ENCODE measurements at regions not wholly inside any gene's neighbourhood (a gene's known extent, or its start where the extent isn't known, plus 50 kb on each side); places are given as distances from the start of the nearest gene placed in this dataset.

DNA sequence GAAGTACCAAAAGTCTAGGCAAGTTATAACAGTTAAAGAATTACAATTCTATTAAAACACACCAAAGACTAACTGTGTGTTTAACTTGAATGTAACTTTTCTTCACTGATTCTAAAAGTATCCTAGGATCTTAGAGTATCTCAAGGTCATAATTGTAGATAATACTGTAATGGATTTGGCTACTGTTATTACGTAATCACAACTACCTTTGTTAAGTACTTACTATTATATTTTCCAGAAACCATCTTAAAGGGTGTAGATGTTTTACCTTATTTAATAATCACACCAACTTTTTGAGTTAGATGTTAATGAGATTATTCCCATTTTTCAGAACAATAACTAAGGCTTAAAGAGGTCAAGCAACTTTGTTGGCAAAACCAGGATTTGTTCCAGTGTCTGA is 161.3 kb upstream of the REG3A start:
- no peaks in the 10 kb centered on the region for H3K27me3 ChIP-seq (ENCODE audit: low read length)
- H3K4me3 ChIP-seq (ENCODE audit: low read length) = no peak overlapping the region
- no peak for DNase-seq
- H3K79me2 ChIP-seq (ENCODE audit: low read length) = no peaks in the 10 kb centered on the region
- no peaks in the 10 kb centered on the region for H3K9me3 ChIP-seq (ENCODE audit: low read length)
- H3K36me3 ChIP-seq (ENCODE audit: insufficient read depth, low read length) = no peaks in the 10 kb centered on the region
- no peaks in the 10 kb centered on the region for H4K20me1 ChIP-seq (ENCODE audit: insufficient read depth, low read depth, low read length)
- no peaks in the 10 kb centered on the region for H3K9me2 ChIP-seq (replicated peaks; ENCODE audit: insufficient read depth, low read length)
- no peak overlapping the region for H3K9ac ChIP-seq (ENCODE audit: low read length)
- H3K27ac ChIP-seq (ENCODE audit: low read length) = no peak overlapping the region
- H3K4me1 ChIP-seq (ENCODE audit: low read length) = no peaks in the 10 kb centered on the region
- no peak overlapping the region for H2AFZ ChIP-seq (ENCODE audit: low read length)
- H3K4me2 ChIP-seq (ENCODE audit: low read depth, low read length, poor library complexity, severe bottlenecking) = no peak overlapping the region

DNA sequence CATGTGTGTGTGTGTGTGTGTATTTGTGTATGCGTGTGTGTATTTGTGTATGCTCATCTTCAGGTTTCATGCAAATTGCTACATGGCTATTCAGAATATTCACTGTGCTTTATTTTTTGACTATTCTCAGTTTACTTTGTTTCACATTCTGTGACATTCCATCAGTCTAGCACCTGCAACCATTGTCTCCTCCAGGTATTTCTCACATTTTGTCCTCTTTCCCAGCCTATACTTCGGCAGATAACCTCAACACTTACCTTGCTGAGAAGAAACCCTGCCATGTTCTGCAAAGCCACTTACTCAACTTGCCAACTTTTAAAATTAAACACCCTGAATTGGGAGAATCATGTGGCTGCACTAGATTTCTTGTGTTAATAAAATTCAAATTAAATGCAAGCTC is 135.4 kb upstream of the REG3A start:
- H3K27ac ChIP-seq (ENCODE audit: low read length) = no peak overlapping the region
- no peaks in the 10 kb centered on the region for H3K27me3 ChIP-seq (ENCODE audit: low read length)
- no peak overlapping the region for H3K4me3 ChIP-seq (ENCODE audit: low read length)
- H3K4me1 ChIP-seq (ENCODE audit: low read length) = no peaks in the 10 kb centered on the region
- no peaks in the 10 kb centered on the region for H3K36me3 ChIP-seq (ENCODE audit: insufficient read depth, low read length)
- no peaks in the 10 kb centered on the region for H3K79me2 ChIP-seq (ENCODE audit: low read length)
- H3K9ac ChIP-seq (ENCODE audit: low read length) = no peak overlapping the region
- no peak for DNase-seq
- H2AFZ ChIP-seq (ENCODE audit: low read length) = no peak overlapping the region
- no peaks in the 10 kb centered on the region for H4K20me1 ChIP-seq (ENCODE audit: insufficient read depth, low read depth, low read length)
- H3K4me2 ChIP-seq (ENCODE audit: low read depth, low read length, poor library complexity, severe bottlenecking) = no peak overlapping the region
- H3K9me3 ChIP-seq (ENCODE audit: low read length) = no peaks in the 10 kb centered on the region
- no peaks in the 10 kb centered on the region for H3K9me2 ChIP-seq (replicated peaks; ENCODE audit: insufficient read depth, low read length)

DNA sequence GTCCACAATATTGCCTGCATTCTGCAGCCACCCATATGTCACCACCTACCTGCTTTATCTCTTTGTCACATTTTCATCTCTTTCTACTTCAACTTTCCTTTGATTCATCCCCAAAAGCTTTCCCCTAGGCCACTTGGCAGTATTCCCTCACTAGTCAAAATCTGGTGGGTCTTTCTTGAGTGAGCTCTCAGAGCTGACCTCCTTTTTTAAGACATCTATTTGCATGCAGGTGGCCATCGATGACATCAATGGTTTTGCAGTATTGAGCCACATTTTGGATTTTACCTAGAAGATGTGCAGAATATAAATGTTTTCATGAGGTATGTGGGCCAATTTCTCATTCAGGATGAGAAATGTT is 133.4 kb upstream of the REG3A start:
- Histone ChIP-seq H3K27ac (ENCODE audit: low read length) (no peak overlapping the region), H3K9ac (ENCODE audit: low read length) (no peak overlapping the region), H3K4me3 (ENCODE audit: low read length) (no peak overlapping the region), H3K4me2 (ENCODE audit: low read depth, low read length, poor library complexity, severe bottlenecking) (no peak overlapping the region), H3K27me3 (ENCODE audit: low read length) (no peaks in the 10 kb centered on the region), H3K4me1 (ENCODE audit: low read length) (no peaks in the 10 kb centered on the region), H3K36me3 (ENCODE audit: insufficient read depth, low read length) (no peaks in the 10 kb centered on the region), H2AFZ (ENCODE audit: low read length) (no peak overlapping the region), H3K79me2 (ENCODE audit: low read length) (no peaks in the 10 kb centered on the region), H3K9me3 (ENCODE audit: low read length) (no peaks in the 10 kb centered on the region), H4K20me1 (ENCODE audit: insufficient read depth, low read depth, low read length) (no peaks in the 10 kb centered on the region), H3K9me2 (replicated peaks; ENCODE audit: insufficient read depth, low read length) (no peaks in the 10 kb centered on the region)
- DNase-seq = no peak

DNA sequence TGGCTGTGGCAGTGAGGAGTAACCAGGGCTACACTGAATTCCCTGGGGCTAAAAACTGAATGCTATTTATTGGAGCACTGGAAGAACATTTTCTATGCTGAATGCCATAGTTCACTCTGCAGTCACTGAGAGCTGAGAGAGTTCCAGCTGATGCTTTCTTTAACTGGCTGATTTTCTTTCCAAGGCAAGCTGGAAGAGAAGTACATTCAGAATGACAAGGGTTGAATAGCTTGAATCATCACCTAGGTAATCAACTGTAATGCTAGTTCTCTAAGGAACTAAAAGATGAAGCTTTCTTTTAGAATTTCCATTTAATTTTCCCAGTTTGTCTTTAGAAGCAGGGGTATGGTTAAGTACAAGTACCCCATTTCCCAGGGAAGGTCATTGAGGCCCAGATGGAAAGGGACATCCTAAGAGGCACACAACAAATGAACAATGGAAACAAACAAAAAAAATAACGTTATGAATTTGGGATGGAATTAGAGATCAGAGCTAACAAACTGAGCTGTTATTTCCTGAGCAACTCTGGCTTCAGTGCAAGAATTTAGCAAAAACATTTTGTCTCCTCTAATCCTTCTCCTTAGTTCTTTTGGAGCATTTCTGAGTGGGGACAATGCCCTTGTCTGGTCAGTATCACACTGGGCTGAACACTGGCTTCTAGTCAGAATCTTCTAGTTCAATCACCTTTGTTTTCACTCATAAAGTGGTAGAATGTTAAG is 132.8 kb upstream of the REG3A start:
- Histone ChIP-seq H3K9me2 (replicated peaks; ENCODE audit: insufficient read depth, low read length) (no peaks in the 10 kb centered on the region), H4K20me1 (ENCODE audit: insufficient read depth, low read depth, low read length) (no peaks in the 10 kb centered on the region), H2AFZ (ENCODE audit: low read length) (no peak overlapping the region), H3K79me2 (ENCODE audit: low read length) (no peaks in the 10 kb centered on the region), H3K4me1 (ENCODE audit: low read length) (no peaks in the 10 kb centered on the region), H3K4me2 (ENCODE audit: low read depth, low read length, poor library complexity, severe bottlenecking) (no peak overlapping the region), H3K4me3 (ENCODE audit: low read length) (no peak overlapping the region), H3K9ac (ENCODE audit: low read length) (no peak overlapping the region), H3K36me3 (ENCODE audit: insufficient read depth, low read length) (no peaks in the 10 kb centered on the region), H3K9me3 (ENCODE audit: low read length) (no peaks in the 10 kb centered on the region), H3K27me3 (ENCODE audit: low read length) (no peaks in the 10 kb centered on the region), H3K27ac (ENCODE audit: low read length) (no peak overlapping the region)
- no peak for DNase-seq

DNA sequence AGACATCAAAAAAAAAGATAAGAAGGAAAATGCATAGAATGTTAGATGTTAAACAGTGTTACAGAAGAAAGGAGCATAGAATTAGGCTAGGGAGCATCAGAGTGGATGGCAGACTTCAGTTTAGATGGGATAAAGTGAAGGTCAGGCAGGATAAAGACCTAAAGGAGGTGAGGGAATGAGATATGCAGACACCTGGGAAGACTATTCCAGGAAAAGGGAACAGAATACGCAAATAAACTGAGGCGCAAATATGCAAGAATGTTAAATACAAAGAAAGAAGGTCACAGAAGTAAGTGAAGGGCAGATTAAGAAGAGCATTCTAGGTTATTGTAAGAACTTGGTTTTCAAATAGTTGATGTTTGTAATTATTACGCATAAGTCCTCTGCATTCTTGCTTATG is 116.3 kb upstream of the REG3A start:
- no peaks in the 10 kb centered on the region for H3K9me2 ChIP-seq (replicated peaks; ENCODE audit: insufficient read depth, low read length)
- H3K4me2 ChIP-seq (ENCODE audit: low read depth, low read length, poor library complexity, severe bottlenecking) = no peak overlapping the region
- peaks cover 7% of the 10 kb centered on the region for H3K9me3 ChIP-seq (ENCODE audit: low read length)
- no peaks in the 10 kb centered on the region for H3K4me1 ChIP-seq (ENCODE audit: low read length)
- DNase-seq = no peak
- H3K4me3 ChIP-seq (ENCODE audit: low read length) = no peak overlapping the region
- H3K79me2 ChIP-seq (ENCODE audit: low read length) = no peaks in the 10 kb centered on the region
- no peaks in the 10 kb centered on the region for H3K36me3 ChIP-seq (ENCODE audit: insufficient read depth, low read length)
- H2AFZ ChIP-seq (ENCODE audit: low read length) = no peak overlapping the region
- H3K27ac ChIP-seq (ENCODE audit: low read length) = no peak overlapping the region
- no peaks in the 10 kb centered on the region for H4K20me1 ChIP-seq (ENCODE audit: insufficient read depth, low read depth, low read length)
- no peak overlapping the region for H3K9ac ChIP-seq (ENCODE audit: low read length)
- H3K27me3 ChIP-seq (ENCODE audit: low read length) = peaks cover 3% of the 10 kb centered on the region; the same call in 1 of the 2 replicates

DNA sequence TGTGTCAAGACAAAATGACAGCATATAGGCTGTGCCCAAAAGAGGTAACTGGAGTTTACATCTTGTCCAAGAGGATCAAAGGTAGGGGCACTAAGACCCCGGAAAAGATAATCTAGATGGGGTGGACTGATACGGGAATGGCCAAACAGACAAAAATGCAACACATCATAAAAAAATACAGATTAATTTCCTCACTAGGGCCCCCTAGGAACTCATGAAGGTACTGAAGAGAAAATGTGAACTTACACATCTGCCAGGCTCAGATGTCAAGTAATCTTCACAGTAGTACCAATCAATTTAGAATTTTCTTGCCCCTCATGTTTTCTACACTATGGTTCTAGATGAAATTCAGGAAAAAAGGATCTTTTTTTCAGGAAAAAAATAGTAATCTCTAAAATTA is 115.6 kb upstream of the REG3A start:
- no peak overlapping the region for H3K9ac ChIP-seq (ENCODE audit: low read length)
- peaks cover 7% of the 10 kb centered on the region for H3K9me3 ChIP-seq (ENCODE audit: low read length)
- H3K79me2 ChIP-seq (ENCODE audit: low read length) = no peaks in the 10 kb centered on the region
- no peaks in the 10 kb centered on the region for H3K36me3 ChIP-seq (ENCODE audit: insufficient read depth, low read length)
- peak; percentile 52 for DNase-seq
- no peak overlapping the region for H3K27ac ChIP-seq (ENCODE audit: low read length)
- H3K27me3 ChIP-seq (ENCODE audit: low read length) = peaks cover 3% of the 10 kb centered on the region; the same call in 1 of the 2 replicates
- no peaks in the 10 kb centered on the region for H3K4me1 ChIP-seq (ENCODE audit: low read length)
- H3K9me2 ChIP-seq (replicated peaks; ENCODE audit: insufficient read depth, low read length) = no peaks in the 10 kb centered on the region
- no peaks in the 10 kb centered on the region for H4K20me1 ChIP-seq (ENCODE audit: insufficient read depth, low read depth, low read length)
- no peak overlapping the region for H2AFZ ChIP-seq (ENCODE audit: low read length)
- H3K4me3 ChIP-seq (ENCODE audit: low read length) = no peak overlapping the region
- H3K4me2 ChIP-seq (ENCODE audit: low read depth, low read length, poor library complexity, severe bottlenecking) = no peak overlapping the region

DNA sequence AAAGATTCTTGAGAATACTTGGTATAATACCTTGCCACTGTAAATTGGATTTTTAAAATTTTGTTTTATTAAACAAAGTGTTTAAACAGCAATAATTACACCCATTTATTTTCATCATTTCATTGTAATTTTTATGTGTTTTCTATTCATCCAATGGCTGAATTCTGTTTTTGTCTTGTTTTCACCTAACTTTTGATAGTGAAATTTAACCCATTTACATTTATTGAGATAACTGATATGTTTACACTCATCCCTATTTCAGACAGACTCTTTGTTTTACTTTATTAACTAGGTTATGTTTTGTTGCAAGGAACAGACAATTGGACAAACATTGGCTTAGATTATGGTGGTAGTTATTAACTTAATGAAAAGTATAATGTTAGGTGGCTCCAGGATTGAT is 113.1 kb upstream of the REG3A start:
- no peak for DNase-seq
- no peak overlapping the region for H2AFZ ChIP-seq (ENCODE audit: low read length)
- H3K27ac ChIP-seq (ENCODE audit: low read length) = no peak overlapping the region
- no peaks in the 10 kb centered on the region for H4K20me1 ChIP-seq (ENCODE audit: insufficient read depth, low read depth, low read length)
- no peaks in the 10 kb centered on the region for H3K9me2 ChIP-seq (replicated peaks; ENCODE audit: insufficient read depth, low read length)
- no peak overlapping the region for H3K4me2 ChIP-seq (ENCODE audit: low read depth, low read length, poor library complexity, severe bottlenecking)
- H3K9ac ChIP-seq (ENCODE audit: low read length) = no peak overlapping the region
- no peaks in the 10 kb centered on the region for H3K79me2 ChIP-seq (ENCODE audit: low read length)
- H3K4me3 ChIP-seq (ENCODE audit: low read length) = no peak overlapping the region
- H3K9me3 ChIP-seq (ENCODE audit: low read length) = peaks cover 7% of the 10 kb centered on the region
- no peaks in the 10 kb centered on the region for H3K4me1 ChIP-seq (ENCODE audit: low read length)
- H3K27me3 ChIP-seq (ENCODE audit: low read length) = peaks cover 3% of the 10 kb centered on the region; the same call in 1 of the 2 replicates
- H3K36me3 ChIP-seq (ENCODE audit: insufficient read depth, low read length) = no peaks in the 10 kb centered on the region

DNA sequence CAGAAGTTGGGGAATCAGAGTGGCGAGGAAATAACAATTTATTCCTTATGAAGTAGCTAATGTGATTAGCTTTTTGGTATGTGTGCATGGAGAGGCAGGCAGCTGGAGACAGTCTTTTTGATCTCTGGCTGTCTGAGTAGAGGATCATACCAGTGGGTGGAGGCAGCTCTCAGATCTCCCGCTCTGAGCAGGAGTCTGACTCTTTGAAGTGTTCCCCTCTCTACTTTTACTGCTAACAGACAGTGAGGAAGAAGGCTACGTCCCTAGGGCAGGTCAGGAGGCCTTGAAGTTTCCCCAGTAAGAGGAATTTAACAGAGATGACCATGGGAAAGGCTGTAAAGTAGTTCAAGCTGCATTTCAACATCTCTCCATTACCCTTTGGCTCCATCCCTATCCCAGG is 111.9 kb upstream of the REG3A start:
- H3K4me1 ChIP-seq (ENCODE audit: low read length) = no peaks in the 10 kb centered on the region
- no peaks in the 10 kb centered on the region for H4K20me1 ChIP-seq (ENCODE audit: insufficient read depth, low read depth, low read length)
- no peaks in the 10 kb centered on the region for H3K79me2 ChIP-seq (ENCODE audit: low read length)
- no peaks in the 10 kb centered on the region for H3K9me2 ChIP-seq (replicated peaks; ENCODE audit: insufficient read depth, low read length)
- peaks cover 7% of the 10 kb centered on the region for H3K9me3 ChIP-seq (ENCODE audit: low read length)
- no peak overlapping the region for H3K9ac ChIP-seq (ENCODE audit: low read length)
- DNase-seq = no peak
- H3K4me2 ChIP-seq (ENCODE audit: low read depth, low read length, poor library complexity, severe bottlenecking) = no peak overlapping the region
- no peaks in the 10 kb centered on the region for H3K36me3 ChIP-seq (ENCODE audit: insufficient read depth, low read length)
- peaks cover 3% of the 10 kb centered on the region; the same call in 1 of the 2 replicates for H3K27me3 ChIP-seq (ENCODE audit: low read length)
- H3K4me3 ChIP-seq (ENCODE audit: low read length) = no peak overlapping the region
- H2AFZ ChIP-seq (ENCODE audit: low read length) = no peak overlapping the region
- H3K27ac ChIP-seq (ENCODE audit: low read length) = no peak overlapping the region

All from Karpas-422 (cell line).